ENCODE measurements at regions not wholly inside any gene's neighbourhood (a gene's known extent, or its start where the extent isn't known, plus 50 kb on each side); places are given as distances from the start of the nearest gene placed in this dataset.

DNA sequence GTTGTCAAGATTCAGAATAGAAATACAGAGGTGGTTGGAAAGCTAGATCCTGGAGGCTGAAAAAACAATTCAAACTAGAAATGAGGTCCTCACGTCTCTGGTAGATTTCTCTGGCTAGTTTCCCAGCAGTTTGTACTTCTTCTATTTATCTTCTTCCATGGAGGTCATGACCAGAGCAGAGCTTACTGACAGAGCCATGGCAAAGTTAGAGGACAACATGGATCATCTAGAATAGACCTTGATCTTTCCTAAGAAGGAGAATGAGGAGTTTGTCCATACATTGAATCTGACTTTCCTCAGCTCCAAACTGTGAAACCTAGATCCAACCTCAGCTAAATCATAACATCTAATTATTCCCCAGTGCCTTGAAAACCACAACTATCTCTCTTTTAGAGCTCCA is 900.8 kb upstream of the GOT2 start:
- TF ChIP-seq POLR2A (IDR thresholded peaks at IDR 0.05): no peak
- TF ChIP-seq CTCF (IDR thresholded peaks at IDR 0.05): no peak
